GM18526 (cell line): ENCODE measurements at regions not wholly inside any gene's neighbourhood (a gene's known extent, or its start where the extent isn't known, plus 50 kb on each side); places are given as distances from the start of the nearest gene placed in this dataset.

ENCODE experiments used
- POLR2A ChIP-seq: IDR thresholded peaks from 3 replicates; pipeline ENCODE4 v1.6.1; 2011; ENCODE audit not compliant: insufficient read length; ENCODE audit errors: extremely low read depth

- no peak for TF ChIP-seq POLR2A
Measured at GRCh38 chr10:130333185-130333584, 197.0 kb downstream of the GLRX3 start.

- TF ChIP-seq POLR2A = no peak
Measured at GRCh38 chr10:130335336-130335735, 199.1 kb downstream of the GLRX3 start.

DNA sequence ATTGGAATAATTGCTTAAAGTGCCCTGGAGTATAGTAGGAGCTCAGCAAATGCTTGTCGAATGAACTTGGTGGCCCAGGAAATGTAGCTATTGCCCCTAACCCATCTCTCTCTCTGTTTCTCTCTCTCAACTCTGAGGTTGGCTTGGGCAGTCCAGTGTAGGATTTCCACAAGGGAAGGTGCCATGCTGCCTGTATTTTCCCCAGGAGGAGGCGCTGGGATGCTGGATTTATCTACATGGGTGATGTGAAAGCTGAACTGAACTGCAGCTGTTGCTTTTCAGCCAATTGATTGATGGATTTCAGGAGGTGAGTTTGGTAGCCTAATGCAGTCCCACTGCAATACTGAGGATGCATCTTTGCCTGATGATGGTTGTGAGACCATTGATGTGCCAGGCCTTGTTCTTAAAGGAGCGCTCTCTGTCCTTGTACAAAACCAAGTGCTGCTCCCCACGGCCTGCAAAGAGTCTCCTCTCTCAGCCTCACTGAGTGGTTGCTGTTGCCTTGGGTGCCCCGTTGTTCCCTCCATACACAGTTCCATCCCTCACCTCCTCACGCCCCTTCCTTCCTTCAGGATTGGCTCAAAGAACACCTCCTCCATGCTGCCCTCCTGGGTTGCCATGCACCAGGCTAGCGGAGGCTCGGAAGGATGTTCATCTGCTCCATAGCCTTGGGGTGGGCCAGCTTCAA is 200.6 kb downstream of the GLRX3 start:
- no peak for TF ChIP-seq POLR2A

DNA sequence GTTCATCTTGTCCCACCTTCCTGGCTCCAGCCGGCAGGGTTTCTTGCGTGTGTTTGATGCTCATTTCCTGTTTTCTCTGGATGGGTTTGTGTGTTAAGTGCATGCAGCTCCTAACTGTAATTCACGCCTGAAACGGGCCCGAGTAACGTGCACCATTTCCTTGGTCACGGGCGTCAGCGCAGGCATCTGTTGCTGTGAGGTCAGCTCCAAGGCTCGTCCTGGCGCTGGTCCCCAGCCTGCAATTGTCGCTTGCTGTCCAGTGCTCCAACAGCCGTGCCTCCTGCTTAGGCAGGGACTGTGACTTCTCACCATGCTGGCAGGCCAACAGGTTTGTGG is 201.1 kb downstream of the GLRX3 start:
- TF ChIP-seq POLR2A = no peak

DNA sequence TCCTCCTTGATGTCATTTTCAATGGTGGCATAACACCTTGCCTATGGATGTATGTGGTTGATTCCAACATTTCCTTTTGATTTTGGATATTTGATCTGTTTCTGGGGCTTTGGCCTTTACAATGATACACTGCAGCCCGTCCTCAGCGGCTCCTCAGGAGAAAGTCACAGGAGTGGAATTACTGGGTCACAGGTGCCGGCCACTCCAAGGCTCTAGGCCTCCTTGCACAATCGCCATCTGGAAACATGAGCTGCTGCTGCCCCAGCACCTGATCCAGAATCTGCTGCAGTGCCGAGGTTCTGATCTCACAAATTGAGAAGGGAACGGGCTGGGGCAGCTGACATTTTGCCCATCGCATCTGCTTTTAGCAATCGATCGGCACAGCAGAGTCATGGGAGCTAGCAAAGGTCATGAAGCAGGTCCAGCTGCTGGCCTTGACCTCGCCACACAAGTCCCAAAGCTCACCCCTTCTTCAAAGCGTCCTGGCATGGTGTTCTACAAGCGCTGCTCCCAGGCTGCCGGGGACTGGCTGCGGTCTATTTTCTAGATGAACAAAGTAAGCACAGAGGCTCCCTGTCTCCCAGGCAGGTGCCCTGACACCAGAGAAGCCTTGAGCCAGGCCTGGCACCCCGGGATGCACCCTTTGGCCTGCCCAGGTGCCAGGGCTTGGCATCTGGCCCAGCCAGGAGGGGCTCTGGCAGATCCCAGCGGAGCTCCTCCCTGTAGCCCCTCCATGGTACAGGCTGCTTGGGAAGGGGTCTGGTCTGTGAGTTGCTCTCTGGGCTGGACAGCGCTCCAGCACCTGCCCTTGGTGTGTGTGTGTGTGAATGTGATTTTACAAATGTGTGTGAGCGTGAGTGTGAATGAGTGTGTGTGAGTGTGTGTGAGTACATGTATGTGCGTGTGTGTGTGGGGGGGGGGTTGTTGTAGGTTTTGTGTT is 201.8 kb downstream of the GLRX3 start:
- no peak for TF ChIP-seq POLR2A

DNA sequence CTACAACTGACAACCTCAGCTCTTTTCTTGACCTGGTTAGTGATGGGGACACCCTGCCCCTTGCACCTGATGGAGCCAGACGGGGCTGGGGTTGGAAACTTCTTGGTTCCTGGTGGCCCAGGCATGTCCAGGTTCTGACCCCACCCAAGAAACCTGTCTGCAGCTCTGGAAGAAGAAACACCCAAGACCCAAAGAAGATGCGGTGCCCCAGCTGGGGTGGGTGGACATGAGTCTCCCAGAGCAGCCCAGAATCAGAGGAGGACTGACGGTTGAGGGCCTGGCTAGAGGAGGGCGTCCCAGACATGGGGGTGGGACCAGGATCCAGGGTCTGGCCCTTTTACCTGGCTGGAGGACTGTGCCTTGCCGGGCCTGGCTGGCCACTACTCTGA is 202.4 kb downstream of the GLRX3 start:
- TF ChIP-seq POLR2A = no peak

DNA sequence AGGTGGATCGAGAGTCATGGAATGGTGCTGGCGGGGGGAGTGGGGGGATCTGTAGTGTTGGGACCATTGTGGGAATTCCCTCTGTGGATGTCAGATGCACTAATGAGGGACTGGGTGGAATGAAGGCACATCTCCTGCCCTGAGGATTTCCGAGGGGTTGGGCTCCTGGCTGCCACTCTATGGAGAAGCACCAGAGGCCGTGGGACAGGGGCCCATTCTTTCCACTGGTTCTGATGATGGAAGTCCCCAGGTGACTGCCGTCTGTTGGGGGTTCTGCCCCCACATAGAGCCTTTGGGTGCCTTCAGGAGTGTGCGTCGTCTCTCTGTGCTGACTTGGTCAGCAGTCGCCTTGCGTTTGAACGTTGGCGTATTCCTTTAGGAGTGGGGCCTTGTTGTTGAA is 202.9 kb downstream of the GLRX3 start:
- no peak for TF ChIP-seq POLR2A

- no peak for TF ChIP-seq POLR2A
Measured at GRCh38 chr10:130339911-130340310, 203.7 kb downstream of the GLRX3 start.

DNA sequence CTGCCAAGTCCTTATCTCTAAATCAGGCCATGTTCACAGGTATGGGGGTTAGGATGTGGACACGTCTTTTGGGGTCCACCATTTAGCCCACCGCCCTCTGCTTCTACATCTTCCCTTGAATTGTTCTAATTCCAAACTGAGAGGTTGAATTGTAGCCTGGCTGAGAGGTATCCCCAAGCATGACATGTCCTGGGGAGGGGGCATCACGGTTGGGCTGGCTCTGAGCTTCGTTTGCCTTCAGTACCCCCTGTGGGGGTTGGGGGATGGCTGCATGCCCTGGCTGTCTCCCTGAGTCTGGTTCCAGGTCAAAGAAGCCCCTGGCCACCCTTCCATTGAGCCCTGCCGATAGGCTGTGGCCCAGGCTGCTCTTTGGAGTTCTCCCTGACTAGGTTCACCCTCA is 204.6 kb downstream of the GLRX3 start:
- no peak for TF ChIP-seq POLR2A

DNA sequence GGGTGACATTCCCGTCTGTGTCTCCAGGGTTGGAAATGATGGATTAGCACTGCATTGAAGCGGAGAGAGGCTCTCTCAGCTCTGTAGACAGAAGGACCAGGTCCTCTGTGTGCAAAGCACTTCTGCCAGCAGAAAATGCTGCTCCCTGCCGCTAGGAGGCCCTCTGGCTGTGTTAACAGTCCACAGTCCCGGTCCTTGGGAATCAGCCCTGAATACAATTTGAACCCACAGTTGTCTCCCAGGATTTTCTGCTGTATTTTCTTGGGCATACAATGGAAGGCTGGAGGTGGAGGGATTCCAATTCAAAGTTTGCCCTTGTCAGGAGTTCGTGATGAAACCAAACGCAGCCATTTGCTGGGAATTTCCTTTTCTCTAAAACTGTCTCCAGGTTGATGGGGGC is 205.2 kb downstream of the GLRX3 start:
- no peak for TF ChIP-seq POLR2A

DNA sequence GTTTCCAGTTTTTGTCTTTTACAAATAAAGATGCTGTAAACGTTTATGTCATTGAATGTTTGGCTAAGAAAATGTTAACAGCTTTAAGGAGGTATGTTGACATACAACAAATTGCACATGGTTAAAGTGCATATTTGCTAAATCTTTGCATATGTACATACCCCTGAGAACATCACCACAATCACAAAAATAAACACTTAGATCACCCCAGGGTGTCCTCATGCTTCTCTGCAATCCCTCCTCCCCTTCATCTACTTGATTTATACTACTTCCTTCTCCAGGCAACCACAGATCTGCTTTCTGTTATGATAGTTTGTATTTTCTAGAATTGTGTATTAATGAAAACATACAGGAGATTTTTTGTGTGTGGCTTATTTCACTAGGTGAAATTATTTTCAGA is 209.5 kb downstream of the GLRX3 start:
- TF ChIP-seq POLR2A = no peak

- TF ChIP-seq POLR2A = no peak
Measured at GRCh38 chr10:130350996-130351395, 214.8 kb downstream of the GLRX3 start.

DNA sequence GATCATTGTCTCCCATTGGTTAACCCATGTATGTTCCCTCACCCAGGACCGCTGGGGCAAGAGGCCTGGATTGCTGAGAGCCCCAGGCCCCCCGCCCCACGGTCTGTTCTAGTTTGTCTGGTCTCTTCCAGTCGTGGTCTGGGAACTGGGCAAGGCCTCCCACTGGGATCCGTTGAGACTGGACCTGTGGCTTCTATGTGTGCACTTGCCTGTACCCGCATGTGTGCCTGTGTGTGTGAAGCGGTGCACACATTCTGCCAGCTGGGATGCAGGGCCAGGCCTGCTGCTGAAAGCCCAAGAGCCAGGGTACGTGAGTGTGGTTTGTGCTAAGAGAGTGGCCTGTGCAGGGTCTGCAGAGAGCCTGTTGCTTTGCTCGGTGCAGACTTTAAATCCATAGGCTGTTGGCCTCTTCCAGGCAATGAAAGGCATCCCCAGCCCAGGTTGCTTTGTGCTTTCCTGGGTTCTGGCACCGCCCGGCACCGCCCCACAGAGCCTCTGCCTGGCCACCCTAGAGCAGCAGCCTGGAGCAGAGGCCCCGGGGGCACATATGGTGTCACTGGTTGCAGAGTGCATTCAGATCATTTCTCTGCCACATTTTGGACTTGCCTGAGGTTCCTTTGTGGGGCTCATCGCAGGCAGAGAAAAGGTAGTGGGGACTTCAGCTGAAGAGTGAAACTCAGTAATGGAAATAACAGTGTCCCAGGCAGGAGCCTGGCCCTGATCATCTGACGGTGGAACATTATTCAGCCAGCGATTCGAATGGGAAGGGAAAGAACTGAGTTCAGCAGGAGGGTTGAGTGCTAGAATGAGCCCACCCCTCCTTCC is 215.5 kb downstream of the GLRX3 start:
- no peak for TF ChIP-seq POLR2A

- TF ChIP-seq POLR2A = no peak
Measured at GRCh38 chr10:130352291-130352645, 216.1 kb downstream of the GLRX3 start.

DNA sequence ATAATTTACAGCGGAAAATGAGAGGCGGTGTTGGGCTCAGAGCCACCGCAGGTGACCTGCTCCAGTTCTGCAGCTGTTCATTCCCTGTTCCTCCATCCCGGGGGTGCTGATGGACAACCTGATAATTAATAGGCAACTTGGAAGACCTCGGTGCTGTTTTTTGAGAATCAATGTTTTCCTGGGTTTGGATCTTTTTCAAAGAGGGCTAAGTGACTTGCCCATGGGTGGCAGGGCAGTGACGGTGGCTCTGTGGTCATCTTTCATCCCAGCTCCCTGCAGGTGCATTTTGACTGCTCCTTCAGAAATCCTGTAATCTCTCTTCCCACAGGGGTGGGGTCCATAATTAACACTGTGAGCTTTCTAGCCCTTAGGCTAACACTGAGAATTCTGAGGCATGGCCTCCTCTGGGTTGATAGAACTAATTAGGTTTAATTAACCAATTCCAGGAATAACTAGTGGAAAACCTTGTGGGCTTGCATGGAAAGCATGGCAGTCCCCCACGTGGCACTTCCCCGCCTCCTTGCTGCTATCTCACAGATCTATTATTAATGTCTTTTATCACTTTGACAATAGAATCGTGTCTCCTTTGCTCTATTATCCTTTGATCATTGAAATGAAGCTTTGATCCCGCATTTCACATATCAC is 217.9 kb downstream of the GLRX3 start:
- TF ChIP-seq POLR2A = no peak
